SK-N-MC (cell line): ENCODE measurements at regions not wholly inside any gene's neighbourhood (a gene's known extent, or its start where the extent isn't known, plus 50 kb on each side); places are given as distances from the start of the nearest gene placed in this dataset.

ENCODE experiments used
- DNase-seq: peaks from one replicate; pipeline ENCODE4 v3.0.0-alpha.2; 2011; ENCODE audit warnings: low read depth, low spot score
- H3K27ac ChIP-seq: fragments of 200-600 bp; sonication (generic); 2 replicates; pipeline ENCODE4 v1.5.1; 2016; ENCODE audit warnings: mixed run types
- H3K36me3 ChIP-seq: fragments of 200-600 bp; sonication (generic); 2 replicates; pipeline ENCODE4 v1.6.1; 2017; ENCODE audit warnings: antibody characterized with exemption, low read length, mixed read lengths; ENCODE audit not compliant: insufficient read depth
- H3K4me3 ChIP-seq: fragments of 200-600 bp; sonication (generic); 2 replicates; pipeline ENCODE4 v1.5.1; 2016
- H3K9ac ChIP-seq: fragments of 200-600 bp; sonication (generic); 2 replicates; pipeline ENCODE4 v1.8.0; 2017; ENCODE audit warnings: mixed run types, mixed read lengths; ENCODE audit not compliant: insufficient read length
- H3K9me3 ChIP-seq: fragments of 200-600 bp; sonication (generic); 2 replicates; pipeline ENCODE4 v1.6.1; 2017; ENCODE audit warnings: low read depth, mild to moderate bottlenecking, antibody characterized with exemption, low read length, moderate library complexity, mixed read lengths
- EZH2 ChIP-seq: fragments of 200-600 bp; sonication (generic); IDR thresholded peaks from one replicate; pipeline ENCODE4 v1.6.1; 2017; ENCODE audit warnings: antibody characterized with exemption
- FOXP2 ChIP-seq: optimal IDR thresholded peaks from 2 replicates; pipeline ENCODE3; 2011; ENCODE audit warnings: mild to moderate bottlenecking, moderate library complexity; ENCODE audit not compliant: insufficient read depth; ENCODE audit errors: extremely low read length, control extremely low read depth
- POLR2AphosphoS5 ChIP-seq: IDR thresholded peaks from 2 replicates; pipeline ENCODE4 v1.6.1; 2012; ENCODE audit warnings: mild to moderate bottlenecking, low read depth, low read length, borderline replicate concordance

GRCh38 chr2:6392966-6393365 lies 472.7 kb downstream of the CMPK2 start:
- no peak for DNase-seq
- no peak for TF ChIP-seq FOXP2
- no peak for TF ChIP-seq EZH2
- TF ChIP-seq POLR2AphosphoS5, result no peak
- no peak overlapping the region for H3K9ac ChIP-seq
- H3K27ac ChIP-seq, result no peak overlapping the region
- H3K36me3 ChIP-seq, result no peaks in the 10 kb centered on the region
- H3K4me3 ChIP-seq, result no peak overlapping the region
- no peaks in the 10 kb centered on the region for H3K9me3 ChIP-seq

- no peaks in the 10 kb centered on the region for H3K9me3 ChIP-seq
- TF ChIP-seq FOXP2 (no peak), EZH2 (no peak), POLR2AphosphoS5 (no peak)
- H3K4me3 ChIP-seq, result no peak overlapping the region
- H3K9ac ChIP-seq, result no peak overlapping the region
- no peak for DNase-seq
- H3K27ac ChIP-seq, result no peak overlapping the region
- H3K36me3 ChIP-seq, result no peaks in the 10 kb centered on the region
Observed at GRCh38 chr2:6393819-6394218, 471.9 kb downstream of the CMPK2 start.

GRCh38 chr2:6394276-6394675 lies 471.4 kb downstream of the CMPK2 start:
- Histone ChIP-seq H3K9me3 (no peaks in the 10 kb centered on the region), H3K36me3 (no peaks in the 10 kb centered on the region), H3K4me3 (no peak overlapping the region), H3K9ac (no peak overlapping the region), H3K27ac (no peak overlapping the region)
- TF ChIP-seq POLR2AphosphoS5 (no peak), FOXP2 (no peak), EZH2 (no peak)
- DNase-seq, result no peak

GRCh38 chr2:6398421-6398820 lies 467.3 kb downstream of the CMPK2 start:
- H3K36me3 ChIP-seq, result no peaks in the 10 kb centered on the region
- H3K9me3 ChIP-seq, result no peaks in the 10 kb centered on the region
- no peak overlapping the region for H3K4me3 ChIP-seq
- no peak for DNase-seq
- no peak overlapping the region for H3K9ac ChIP-seq
- H3K27ac ChIP-seq, result no peak overlapping the region
- no peak for TF ChIP-seq FOXP2
- no peak for TF ChIP-seq EZH2
- no peak for TF ChIP-seq POLR2AphosphoS5

DNA sequence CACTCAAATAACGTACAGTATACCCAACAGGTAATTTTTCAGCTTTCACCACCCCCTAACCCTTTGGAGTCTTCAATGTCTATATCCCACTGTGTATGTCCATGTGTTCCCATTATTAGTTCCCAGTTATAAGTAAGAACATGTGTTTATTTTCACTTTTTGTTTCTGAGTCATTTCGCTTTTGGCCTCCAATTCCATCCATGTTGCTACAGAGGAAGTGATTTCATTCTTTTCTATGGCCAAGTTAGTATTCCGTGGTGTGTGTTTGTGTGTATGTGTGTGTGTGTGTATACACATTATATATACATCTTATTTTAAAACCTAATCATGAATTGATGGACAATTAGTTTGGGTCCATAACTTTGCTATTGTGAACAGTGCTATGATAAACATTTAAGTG lies 464.4 kb downstream of the CMPK2 start:
- no peak for DNase-seq
- no peak for TF ChIP-seq FOXP2
- TF ChIP-seq EZH2, result no peak
- TF ChIP-seq POLR2AphosphoS5, result no peak
- no peaks in the 10 kb centered on the region for H3K36me3 ChIP-seq

DNA sequence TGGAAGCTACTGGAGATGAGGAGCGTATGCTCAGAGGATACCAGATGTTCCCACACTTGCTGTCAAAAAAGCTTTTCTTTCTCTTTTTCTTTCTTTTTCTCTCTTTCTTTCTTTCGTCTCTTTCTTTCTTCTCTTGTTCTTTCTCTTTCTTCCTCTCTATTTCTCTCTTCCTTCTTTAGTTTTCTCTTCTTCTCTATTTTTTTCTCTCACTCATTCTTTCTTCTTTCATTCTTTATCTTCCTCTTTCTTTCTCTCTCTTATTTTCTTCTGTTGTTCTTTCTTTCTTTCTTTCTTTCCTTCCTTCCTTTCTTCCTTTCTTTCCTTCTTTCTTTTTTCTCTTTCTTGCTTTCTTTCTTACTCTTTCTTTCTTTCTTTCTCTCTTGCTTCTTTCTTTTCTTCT lies 457.6 kb downstream of the CMPK2 start:
- TF ChIP-seq POLR2AphosphoS5 (no peak), FOXP2 (no peak), EZH2 (no peak)
- no peak overlapping the region for H3K4me3 ChIP-seq
- no peak overlapping the region for H3K9ac ChIP-seq
- no peaks in the 10 kb centered on the region for H3K9me3 ChIP-seq
- H3K27ac ChIP-seq, result no peak overlapping the region
- DNase-seq, result no peak
- no peaks in the 10 kb centered on the region for H3K36me3 ChIP-seq

More for the DNA sequence above, 464.4 kb downstream of the CMPK2 start:
- Histone ChIP-seq H3K9ac (no peak overlapping the region), H3K4me3 (no peak overlapping the region), H3K27ac (no peak overlapping the region), H3K9me3 (no peaks in the 10 kb centered on the region)

GRCh38 chr2:6410313-6410712 lies 455.4 kb downstream of the CMPK2 start:
- H3K36me3 ChIP-seq, result no peaks in the 10 kb centered on the region
- no peak overlapping the region for H3K9ac ChIP-seq
- no peak overlapping the region for H3K27ac ChIP-seq
- H3K4me3 ChIP-seq, result no peak overlapping the region
- no peak for DNase-seq
- H3K9me3 ChIP-seq, result no peaks in the 10 kb centered on the region
- TF ChIP-seq EZH2, result no peak
- TF ChIP-seq POLR2AphosphoS5, result no peak
- no peak for TF ChIP-seq FOXP2

GRCh38 chr2:6412533-6413091 lies 453.1 kb downstream of the CMPK2 start:
- no peak overlapping the region for H3K27ac ChIP-seq
- H3K4me3 ChIP-seq, result no peak overlapping the region
- no peak for DNase-seq
- TF ChIP-seq FOXP2 (no peak), POLR2AphosphoS5 (no peak), EZH2 (no peak)
- H3K36me3 ChIP-seq, result no peaks in the 10 kb centered on the region
- no peaks in the 10 kb centered on the region for H3K9me3 ChIP-seq
- no peak overlapping the region for H3K9ac ChIP-seq

GRCh38 chr2:6417050-6417449 lies 448.7 kb downstream of the CMPK2 start:
- Histone ChIP-seq H3K9me3 (no peaks in the 10 kb centered on the region), H3K4me3 (no peak overlapping the region), H3K27ac (no peak overlapping the region), H3K36me3 (no peaks in the 10 kb centered on the region), H3K9ac (no peak overlapping the region)
- no peak for TF ChIP-seq POLR2AphosphoS5
- TF ChIP-seq EZH2, result no peak
- TF ChIP-seq FOXP2, result no peak
- no peak for DNase-seq
